ENCODE measurements at regions not wholly inside any gene's neighbourhood (a gene's known extent, or its start where the extent isn't known, plus 50 kb on each side); places are given as distances from the start of the nearest gene placed in this dataset.

DNA sequence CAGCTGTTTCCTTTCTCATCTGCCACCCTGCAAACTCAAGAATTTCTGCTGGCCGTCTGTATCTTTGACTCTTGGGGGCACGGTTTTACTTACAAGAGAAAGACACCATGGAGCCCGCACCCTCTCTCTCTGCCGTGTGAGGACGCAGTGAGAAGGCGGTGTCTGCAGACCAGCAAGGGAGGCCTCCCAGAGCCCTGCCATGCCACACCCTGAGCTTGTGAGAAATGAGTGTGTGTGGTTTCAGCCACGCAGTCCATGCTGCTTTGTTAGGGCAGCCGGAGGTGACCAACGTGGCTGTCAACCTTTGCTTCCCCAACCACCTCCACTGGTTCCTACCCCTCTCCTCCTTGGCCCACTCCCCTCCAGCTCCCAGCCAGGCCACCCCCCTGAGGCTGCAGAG is 70.1 kb upstream of the NUP50 start:
- DNase-seq (ENCODE audit: extremely low read depth in 1 of 11, low read depth in 9 of 11, low spot score in 4 of 11), result no peak

- no peak for DNase-seq (ENCODE audit: extremely low read depth in 1 of 11, low read depth in 9 of 11, low spot score in 4 of 11)
These were observed 69.5 kb upstream of the NUP50 start for GRCh38 chr22:45094081-45094720.

DNA sequence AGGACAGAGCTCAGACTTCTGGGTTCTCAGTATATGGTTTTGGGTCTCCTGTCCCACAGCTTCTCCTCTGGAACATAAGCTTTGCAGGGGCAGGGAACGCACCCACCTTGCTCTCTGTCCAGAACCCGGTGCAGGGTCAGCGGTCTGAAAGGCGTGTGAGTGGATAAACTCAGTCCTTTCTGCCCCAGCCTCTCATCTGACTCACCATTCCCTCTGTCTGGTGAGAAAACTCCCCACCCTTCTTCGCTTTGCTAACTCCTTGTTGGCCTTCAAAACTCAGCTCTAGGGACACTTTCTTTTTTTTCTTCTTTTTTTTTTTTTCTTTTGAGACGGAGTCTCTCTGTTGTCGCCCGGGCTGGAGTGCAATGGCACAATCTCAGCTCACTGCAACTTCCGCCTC is 68.9 kb upstream of the NUP50 start:
- DNase-seq (ENCODE audit: extremely low read depth in 1 of 11, low read depth in 9 of 11, low spot score in 4 of 11), result no peak

DNA sequence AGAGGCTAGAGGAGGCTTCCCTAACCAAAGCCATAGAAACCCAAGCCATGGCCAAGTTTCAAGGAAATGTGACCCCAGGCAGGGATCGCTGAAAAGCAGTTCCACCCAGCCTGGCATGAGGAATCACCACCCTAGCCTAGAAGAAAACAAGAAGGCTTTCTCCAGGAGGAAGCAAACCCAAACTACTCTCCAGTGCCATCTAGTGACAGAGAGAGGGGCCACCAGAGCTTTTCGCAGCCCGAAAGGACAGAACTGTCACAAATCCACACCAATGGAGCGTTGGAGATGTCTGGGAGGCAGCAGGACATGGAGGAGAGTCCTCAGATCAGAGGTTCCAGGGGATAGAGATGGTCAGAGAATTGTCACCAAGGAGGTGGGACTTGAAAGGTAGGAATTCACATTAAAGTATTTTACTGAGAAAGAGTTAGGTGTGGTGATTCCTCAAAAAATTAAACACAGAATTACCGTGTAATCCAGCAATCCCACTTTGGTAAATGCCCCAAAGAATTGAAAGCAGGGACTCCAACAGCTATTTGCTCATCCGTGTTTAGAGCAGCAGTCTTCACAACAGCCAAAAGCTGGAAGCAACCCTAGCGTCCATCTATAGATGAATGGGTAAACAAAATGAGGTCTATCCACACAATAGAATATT is 67.3 kb upstream of the NUP50 start:
- DNase-seq (ENCODE audit: extremely low read depth in 1 of 11, low read depth in 9 of 11, low spot score in 4 of 11), result peak; percentile 46 to 73 (median 53)

GRCh38 chr22:45097061-45097460 is 66.7 kb upstream of the NUP50 start:
- DNase-seq (ENCODE audit: extremely low read depth in 1 of 11, low read depth in 9 of 11, low spot score in 4 of 11), result no peak

- no peak for DNase-seq (ENCODE audit: extremely low read depth in 1 of 11, low read depth in 9 of 11, low spot score in 4 of 11)
These were observed 65.7 kb upstream of the NUP50 start for GRCh38 chr22:45098056-45098455.

GRCh38 chr22:45099961-45100360 is 63.8 kb upstream of the NUP50 start:
- DNase-seq (ENCODE audit: extremely low read depth in 1 of 11, low read depth in 9 of 11, low spot score in 4 of 11), result no peak

GRCh38 chr22:45101515-45102227 is 62.1 kb upstream of the NUP50 start:
- peak in 5 of 11 donors; percentile 14 to 52 (median 30) for DNase-seq (ENCODE audit: extremely low read depth in 1 of 11, low read depth in 9 of 11, low spot score in 4 of 11)

GRCh38 chr22:45102896-45103420 is 60.8 kb upstream of the NUP50 start:
- DNase-seq (ENCODE audit: extremely low read depth in 1 of 11, low read depth in 9 of 11, low spot score in 4 of 11), result no peak

GRCh38 chr22:45103756-45104155 is 60.0 kb upstream of the NUP50 start:
- DNase-seq (ENCODE audit: extremely low read depth in 1 of 11, low read depth in 9 of 11, low spot score in 4 of 11), result no peak

DNA sequence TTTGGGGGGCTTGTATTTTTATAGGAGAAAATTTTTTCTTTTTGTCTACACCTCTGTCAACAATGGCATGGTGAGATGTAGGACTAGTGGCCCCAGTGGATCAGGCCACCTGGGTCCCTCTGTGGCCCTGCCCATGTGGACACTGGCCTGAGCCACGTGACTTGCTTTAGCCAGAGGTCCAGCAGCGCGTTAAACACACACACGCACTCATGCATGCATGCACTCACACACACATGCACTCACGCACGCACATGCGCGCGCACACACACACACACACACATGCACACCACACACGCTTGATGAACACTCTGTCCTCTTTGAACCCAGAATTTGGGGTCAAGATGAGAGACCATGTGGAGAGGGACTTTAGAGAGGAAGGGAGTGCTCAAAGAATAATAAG is 59.4 kb upstream of the NUP50 start:
- DNase-seq (ENCODE audit: extremely low read depth in 1 of 11, low read depth in 9 of 11, low spot score in 4 of 11), result no peak

- no peak for DNase-seq (ENCODE audit: extremely low read depth in 1 of 11, low read depth in 9 of 11, low spot score in 4 of 11)
These were observed 58.4 kb upstream of the NUP50 start for GRCh38 chr22:45105281-45105702.

DNA sequence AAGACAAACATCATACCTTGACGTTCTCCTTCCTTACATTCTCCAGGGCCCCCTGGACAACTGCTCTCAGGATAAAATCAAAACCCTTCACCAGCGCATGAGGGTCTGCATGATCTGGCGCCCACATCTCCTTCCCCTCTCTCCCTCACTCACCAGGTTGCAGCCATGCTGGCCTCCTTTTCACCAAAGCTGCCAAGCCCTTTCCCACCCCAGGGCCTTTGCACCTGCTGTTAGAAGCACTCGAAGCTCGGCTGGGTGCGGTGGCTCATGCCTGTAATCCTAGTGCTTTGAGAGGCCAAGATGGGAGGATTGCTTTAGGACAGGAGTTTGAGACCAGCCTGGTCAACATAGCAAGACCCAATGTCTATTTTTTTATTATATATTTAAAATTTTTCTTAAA is 56.1 kb upstream of the NUP50 start:
- DNase-seq (ENCODE audit: extremely low read depth in 1 of 11, low read depth in 9 of 11, low spot score in 4 of 11), result no peak

DNA sequence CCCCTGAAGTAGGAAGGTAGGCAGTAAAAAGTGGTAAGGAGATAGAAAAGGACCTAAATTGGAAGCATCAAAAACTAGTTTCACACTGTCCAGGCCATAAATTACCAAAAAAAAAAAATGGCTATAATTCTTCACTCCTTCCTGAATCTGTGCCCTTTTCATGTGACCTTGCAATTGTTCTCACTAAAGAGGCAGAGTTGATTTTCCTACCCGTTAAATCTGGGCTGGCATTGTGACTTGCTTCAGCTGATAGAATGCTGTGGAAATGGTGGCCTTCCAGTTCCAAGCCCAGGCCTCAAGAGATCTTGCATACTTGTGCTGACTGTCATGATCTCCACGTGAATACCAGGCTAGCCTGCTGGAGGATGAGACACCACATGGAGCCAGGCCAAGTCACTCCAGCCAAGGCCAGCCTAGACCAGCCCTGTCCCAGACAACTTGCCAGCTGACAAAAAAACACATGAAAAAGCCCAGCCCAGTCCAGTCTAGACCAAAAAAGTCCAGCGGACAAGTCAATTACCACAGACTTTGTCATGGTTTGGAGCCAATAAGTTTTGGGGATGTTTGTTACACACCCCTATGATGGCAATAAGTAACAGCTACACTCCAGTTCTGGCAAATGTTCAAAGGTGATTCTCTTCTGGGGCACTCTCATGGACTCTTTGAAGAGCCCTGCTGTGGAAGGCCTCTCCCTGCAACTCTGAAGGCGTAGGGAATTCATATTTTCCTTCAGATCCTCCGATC is 51.4 kb upstream of the NUP50 start:
- no peak for DNase-seq (ENCODE audit: extremely low read depth in 1 of 11, low read depth in 9 of 11, low spot score in 4 of 11)

Measured in renal cortex interstitium (tissue), 11 donors.